ENCODE measurements at regions not wholly inside any gene's neighbourhood (a gene's known extent, or its start where the extent isn't known, plus 50 kb on each side); places are given as distances from the start of the nearest gene placed in this dataset.

DNA sequence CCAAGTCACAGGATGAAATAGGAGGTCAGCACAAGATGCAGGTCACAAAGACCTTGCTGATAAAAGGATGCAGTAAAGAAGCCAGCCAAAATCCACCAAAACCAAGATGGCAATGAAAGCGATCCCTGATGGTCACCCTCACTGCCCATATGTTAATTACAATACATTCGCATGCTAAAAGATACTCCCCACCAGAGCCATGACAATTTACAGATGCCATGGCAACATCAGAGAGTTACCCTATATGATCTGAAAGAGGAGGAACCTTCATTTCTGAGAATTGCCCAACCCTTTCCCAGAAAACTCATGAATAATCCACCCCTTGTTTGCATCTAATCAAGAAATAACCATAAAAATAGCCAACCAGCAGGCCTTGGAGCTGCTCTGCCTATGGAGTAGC is 709.8 kb downstream of the METTL4 start:
- ATAC-seq (ENCODE audit: low read depth) = no peak
- H3K27me3 ChIP-seq (ENCODE audit: insufficient read depth, poor library complexity, severe bottlenecking) = no peaks in the 10 kb centered on the region

DNA sequence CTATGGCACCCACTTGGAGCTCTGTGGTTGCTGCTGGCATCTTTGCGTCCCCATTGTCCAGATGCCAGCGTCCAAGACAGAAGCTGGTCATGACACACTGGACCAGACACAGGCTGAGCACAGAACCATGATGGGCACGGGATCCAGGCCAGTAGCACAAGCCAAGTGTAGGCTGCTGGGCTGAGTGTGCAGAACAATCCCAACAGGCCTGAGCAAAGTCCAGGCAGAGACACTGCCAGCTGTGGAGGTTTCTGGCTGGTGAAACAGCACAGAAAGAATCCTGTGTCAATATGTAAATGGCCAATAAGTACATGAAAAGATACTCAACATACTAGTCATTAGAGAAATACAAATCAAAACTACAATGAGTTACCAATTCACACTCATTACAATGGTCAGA is 705.4 kb downstream of the METTL4 start:
- H3K27me3 ChIP-seq (ENCODE audit: insufficient read depth, poor library complexity, severe bottlenecking) = peaks cover 5% of the 10 kb centered on the region
- H3K4me1 ChIP-seq (ENCODE audit: insufficient read depth, poor library complexity, severe bottlenecking) = no peaks in the 10 kb centered on the region
- no peaks in the 10 kb centered on the region for H3K36me3 ChIP-seq (ENCODE audit: low read depth)
- no peak overlapping the region for H3K27ac ChIP-seq (ENCODE audit: poor library complexity, severe bottlenecking)
- H3K4me3 ChIP-seq (ENCODE audit: severe bottlenecking) = no peak overlapping the region
- H3K9me3 ChIP-seq (ENCODE audit: severe bottlenecking) = no peaks in the 10 kb centered on the region
- ATAC-seq (ENCODE audit: low read depth) (no peak), DNase-seq (ENCODE audit: low spot score) (no peak)
- TF ChIP-seq, protein P1, sequence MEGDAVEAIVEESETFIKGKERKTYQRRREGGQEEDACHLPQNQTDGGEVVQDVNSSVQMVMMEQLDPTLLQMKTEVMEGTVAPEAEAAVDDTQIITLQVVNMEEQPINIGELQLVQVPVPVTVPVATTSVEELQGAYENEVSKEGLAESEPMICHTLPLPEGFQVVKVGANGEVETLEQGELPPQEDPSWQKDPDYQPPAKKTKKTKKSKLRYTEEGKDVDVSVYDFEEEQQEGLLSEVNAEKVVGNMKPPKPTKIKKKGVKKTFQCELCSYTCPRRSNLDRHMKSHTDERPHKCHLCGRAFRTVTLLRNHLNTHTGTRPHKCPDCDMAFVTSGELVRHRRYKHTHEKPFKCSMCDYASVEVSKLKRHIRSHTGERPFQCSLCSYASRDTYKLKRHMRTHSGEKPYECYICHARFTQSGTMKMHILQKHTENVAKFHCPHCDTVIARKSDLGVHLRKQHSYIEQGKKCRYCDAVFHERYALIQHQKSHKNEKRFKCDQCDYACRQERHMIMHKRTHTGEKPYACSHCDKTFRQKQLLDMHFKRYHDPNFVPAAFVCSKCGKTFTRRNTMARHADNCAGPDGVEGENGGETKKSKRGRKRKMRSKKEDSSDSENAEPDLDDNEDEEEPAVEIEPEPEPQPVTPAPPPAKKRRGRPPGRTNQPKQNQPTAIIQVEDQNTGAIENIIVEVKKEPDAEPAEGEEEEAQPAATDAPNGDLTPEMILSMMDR (IDR thresholded peaks at IDR 0.05; ENCODE audit: poor library complexity, severe bottlenecking) = no peak

More for the DNA sequence above, 709.8 kb downstream of the METTL4 start:
- Histone ChIP-seq H3K4me1 (ENCODE audit: insufficient read depth, poor library complexity, severe bottlenecking) (no peaks in the 10 kb centered on the region), H3K4me3 (ENCODE audit: severe bottlenecking) (no peak overlapping the region), H3K36me3 (ENCODE audit: low read depth) (no peaks in the 10 kb centered on the region), H3K27ac (ENCODE audit: poor library complexity, severe bottlenecking) (no peak overlapping the region), H3K9me3 (ENCODE audit: severe bottlenecking) (no peaks in the 10 kb centered on the region)
- DNase-seq (ENCODE audit: low spot score) = no peak
- TF ChIP-seq, protein P1 (IDR thresholded peaks at IDR 0.05; ENCODE audit: poor library complexity, severe bottlenecking) = no peak

DNA sequence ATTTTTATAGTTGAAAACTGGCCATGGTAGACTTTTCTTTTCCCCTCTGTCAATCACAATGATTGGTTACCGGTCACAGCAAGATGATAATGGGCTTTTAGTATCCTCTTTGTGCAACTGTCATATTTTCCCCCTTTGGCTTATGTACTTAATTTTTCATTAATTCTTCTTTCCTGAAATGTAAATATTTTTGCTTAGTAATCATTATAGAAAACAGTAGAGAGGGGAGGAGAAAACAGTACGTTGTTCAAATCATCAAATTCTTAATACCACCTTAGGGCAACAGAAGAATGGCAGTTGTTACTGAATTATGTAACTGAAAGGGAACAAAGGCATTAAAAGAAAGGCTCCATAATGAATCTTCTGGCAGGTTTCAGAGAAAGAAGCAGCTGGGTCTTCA is 699.0 kb downstream of the METTL4 start:
- TF ChIP-seq, protein P1 (IDR thresholded peaks at IDR 0.05; ENCODE audit: poor library complexity, severe bottlenecking) = no peak
- ATAC-seq (ENCODE audit: low read depth) (no peak), DNase-seq (ENCODE audit: low spot score) (no peak)
- Histone ChIP-seq H3K27ac (ENCODE audit: poor library complexity, severe bottlenecking) (no peak overlapping the region), H3K4me1 (ENCODE audit: insufficient read depth, poor library complexity, severe bottlenecking) (no peaks in the 10 kb centered on the region), H3K36me3 (ENCODE audit: low read depth) (no peaks in the 10 kb centered on the region), H3K27me3 (ENCODE audit: insufficient read depth, poor library complexity, severe bottlenecking) (peaks cover 9% of the 10 kb centered on the region), H3K4me3 (ENCODE audit: severe bottlenecking) (no peak overlapping the region), H3K9me3 (ENCODE audit: severe bottlenecking) (no peaks in the 10 kb centered on the region)

DNA sequence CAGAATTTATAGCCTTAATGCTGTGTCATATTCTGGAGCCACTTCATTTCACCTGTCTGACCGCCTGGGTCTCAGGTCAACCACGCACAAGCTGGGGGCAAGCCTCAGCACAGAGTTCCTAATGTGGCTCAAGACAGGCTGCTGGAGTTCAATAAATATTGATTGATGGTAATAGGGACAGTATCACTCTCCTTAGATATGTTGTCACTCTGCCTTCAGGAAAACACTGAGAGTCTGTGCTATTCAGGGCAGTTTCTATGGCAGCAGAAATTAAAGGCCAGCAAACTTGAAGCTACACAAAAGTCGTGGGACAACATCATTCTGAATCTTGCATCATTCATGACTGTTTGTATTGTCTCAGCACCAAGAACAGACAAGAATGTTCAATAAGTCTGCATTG is 696.1 kb downstream of the METTL4 start:
- TF ChIP-seq, protein P1 (IDR thresholded peaks at IDR 0.05; ENCODE audit: poor library complexity, severe bottlenecking) = no peak
- peaks cover 4% of the 10 kb centered on the region for H3K27me3 ChIP-seq (ENCODE audit: insufficient read depth, poor library complexity, severe bottlenecking)

DNA sequence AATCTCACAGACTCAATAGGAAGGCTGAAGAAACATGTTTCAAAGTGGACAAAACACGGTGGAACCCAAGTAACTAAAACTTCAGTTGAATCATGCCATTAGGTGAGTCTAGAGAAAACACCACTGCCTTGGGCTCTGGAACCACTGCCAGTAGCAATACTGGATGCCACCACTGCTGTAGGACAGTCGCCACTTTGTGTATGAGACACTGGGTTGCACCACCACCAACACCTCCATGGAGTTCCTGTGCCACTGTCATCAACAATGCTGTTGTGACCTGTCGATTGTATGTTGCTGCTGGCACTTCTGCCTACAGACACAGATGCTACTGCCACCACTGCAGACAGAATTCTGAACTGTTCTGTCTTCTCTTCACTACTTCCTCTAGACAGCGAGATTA is 686.7 kb downstream of the METTL4 start:
- H3K27me3 ChIP-seq (ENCODE audit: insufficient read depth, poor library complexity, severe bottlenecking) = peaks cover 17% of the 10 kb centered on the region
- TF ChIP-seq, protein P1 (IDR thresholded peaks at IDR 0.05; ENCODE audit: poor library complexity, severe bottlenecking) = no peak
- H3K4me3 ChIP-seq (ENCODE audit: severe bottlenecking) = no peak overlapping the region
- DNase-seq (ENCODE audit: low spot score) (no peak), ATAC-seq (ENCODE audit: low read depth) (no peak)
- no peak overlapping the region for H3K27ac ChIP-seq (ENCODE audit: poor library complexity, severe bottlenecking)
- H3K4me1 ChIP-seq (ENCODE audit: insufficient read depth, poor library complexity, severe bottlenecking) = no peaks in the 10 kb centered on the region
- no peaks in the 10 kb centered on the region for H3K9me3 ChIP-seq (ENCODE audit: severe bottlenecking)
- no peaks in the 10 kb centered on the region for H3K36me3 ChIP-seq (ENCODE audit: low read depth)

More for the DNA sequence above, 696.1 kb downstream of the METTL4 start:
- DNase-seq (ENCODE audit: low spot score) (no peak), ATAC-seq (ENCODE audit: low read depth) (no peak)
- Histone ChIP-seq H3K27ac (ENCODE audit: poor library complexity, severe bottlenecking) (no peak overlapping the region), H3K4me3 (ENCODE audit: severe bottlenecking) (no peak overlapping the region), H3K4me1 (ENCODE audit: insufficient read depth, poor library complexity, severe bottlenecking) (no peaks in the 10 kb centered on the region), H3K36me3 (ENCODE audit: low read depth) (no peaks in the 10 kb centered on the region), H3K9me3 (ENCODE audit: severe bottlenecking) (no peaks in the 10 kb centered on the region)
